MM.1S (cell line): ENCODE measurements at regions not wholly inside any gene's neighbourhood (a gene's known extent, or its start where the extent isn't known, plus 50 kb on each side); places are given as distances from the start of the nearest gene placed in this dataset.

Source experiments
- DNase-seq: peaks from one replicate; pipeline ENCODE4 v3.0.0-alpha.2; 2015
- H2AFZ ChIP-seq: fragments of 300-600 bp; sonication (generic); 2 replicates; pipeline ENCODE4 v1.6.0; 2016; ENCODE audit warnings: antibody characterized with exemption, low read length
- H3F3A ChIP-seq: fragments of 300-600 bp; sonication (generic); 2 replicates; pipeline ENCODE4 v1.6.1; 2016; ENCODE audit warnings: mild to moderate bottlenecking, antibody characterized with exemption, low read length, moderate library complexity, mixed read lengths; ENCODE audit not compliant: insufficient read depth
- H3K27ac ChIP-seq: fragments of 300-600 bp; sonication (generic); 2 replicates; pipeline ENCODE4 v1.5.1; 2016; ENCODE audit warnings: mild to moderate bottlenecking, low read length
- H3K27me3 ChIP-seq: fragments of 300-600 bp; sonication (generic); replicated peaks from 2 replicates; pipeline ENCODE4 v1.6.0; 2016; ENCODE audit warnings: low read length; ENCODE audit not compliant: insufficient read depth
- H3K36me3 ChIP-seq: fragments of 300-600 bp; sonication (generic); replicated peaks from 2 replicates; pipeline ENCODE4 v1.6.1; 2016; ENCODE audit warnings: mild to moderate bottlenecking, low read length, mixed read lengths; ENCODE audit not compliant: insufficient read depth
- H3K4me1 ChIP-seq: fragments of 300-600 bp; sonication (generic); 2 replicates; pipeline ENCODE4 v1.6.1; 2016; ENCODE audit warnings: low read length, mixed read lengths
- H3K4me2 ChIP-seq: fragments of 300-600 bp; sonication (generic); 2 replicates; pipeline ENCODE4 v1.6.0; 2016; ENCODE audit warnings: low read depth, low read length
- H3K4me3 ChIP-seq: fragments of 300-600 bp; sonication (generic); 2 replicates; pipeline ENCODE4 v1.5.1; 2016; ENCODE audit warnings: low read length, mixed read lengths
- H3K79me2 ChIP-seq: fragments of 300-600 bp; sonication (generic); 2 replicates; pipeline ENCODE4 v1.6.1; 2016; ENCODE audit warnings: mixed run types, low read length, mixed read lengths
- H3K9ac ChIP-seq: fragments of 300-600 bp; sonication (generic); 2 replicates; pipeline ENCODE4 v1.6.1; 2016; ENCODE audit warnings: low read length, mixed read lengths
- H3K9me2 ChIP-seq: fragments of 300-600 bp; sonication (generic); replicated peaks from 2 replicates; pipeline ENCODE4 v1.6.1; 2016; ENCODE audit warnings: mild to moderate bottlenecking, low read length, mixed read lengths; ENCODE audit not compliant: insufficient read depth
- H3K9me3 ChIP-seq: fragments of 300-600 bp; sonication (generic); replicated peaks from 2 replicates; pipeline ENCODE4 v1.6.1; 2016; ENCODE audit warnings: mild to moderate bottlenecking, low read length, mixed read lengths; ENCODE audit not compliant: insufficient read depth
- H4K20me1 ChIP-seq: fragments of 300-600 bp; sonication (generic); 2 replicates; pipeline ENCODE4 v1.6.1; 2016; ENCODE audit warnings: mild to moderate bottlenecking, low read length, moderate library complexity, mixed read lengths; ENCODE audit not compliant: insufficient read depth
- CTCF ChIP-seq: fragments of 300-600 bp; sonication (generic); IDR thresholded peaks from 2 replicates; pipeline ENCODE4 v1.5.1; 2016; ENCODE audit warnings: antibody characterized with exemption, low read length, mixed read lengths
- EZH2 ChIP-seq: fragments of 300-600 bp; sonication (generic); optimal IDR thresholded peaks from 2 replicates; pipeline ENCODE3; 2017; ENCODE audit warnings: low read depth, mild to moderate bottlenecking, antibody characterized with exemption, low read length, mixed read lengths
- EZH2phosphoT487 ChIP-seq: fragments of 300-600 bp; sonication (generic); IDR thresholded peaks from 2 replicates; pipeline ENCODE4 v1.6.1; 2018; ENCODE audit warnings: antibody characterized with exemption, low read length

- H3K4me2 ChIP-seq: no peak overlapping the region
- H3K79me2 ChIP-seq: no peaks in the 10 kb centered on the region
- no peaks in the 10 kb centered on the region for H3K9me2 ChIP-seq
- no peaks in the 10 kb centered on the region for H3K36me3 ChIP-seq
- H3K4me1 ChIP-seq: no peaks in the 10 kb centered on the region
- no peaks in the 10 kb centered on the region for H3F3A ChIP-seq
- no peaks in the 10 kb centered on the region for H3K27me3 ChIP-seq
- no peak overlapping the region for H3K27ac ChIP-seq
- H3K9ac ChIP-seq: no peak overlapping the region
- H3K9me3 ChIP-seq: no peaks in the 10 kb centered on the region
- DNase-seq: no peak
- H2AFZ ChIP-seq: no peak overlapping the region
- H3K4me3 ChIP-seq: no peak overlapping the region
- TF ChIP-seq EZH2phosphoT487 (no peak), EZH2 (no peak), CTCF (no peak)
- H4K20me1 ChIP-seq: no peaks in the 10 kb centered on the region
Observed at GRCh38 chr2:48157150-48157549, 157.3 kb upstream of the FOXN2 start.

- Histone ChIP-seq H3K36me3 (no peaks in the 10 kb centered on the region), H3K79me2 (no peaks in the 10 kb centered on the region), H3K4me1 (no peaks in the 10 kb centered on the region), H3K9me2 (no peaks in the 10 kb centered on the region), H3K27me3 (no peaks in the 10 kb centered on the region), H3K9ac (no peak overlapping the region), H4K20me1 (no peaks in the 10 kb centered on the region), H3K9me3 (no peaks in the 10 kb centered on the region), H3K27ac (no peak overlapping the region), H3K4me3 (no peak overlapping the region), H3F3A (no peaks in the 10 kb centered on the region), H2AFZ (no peak overlapping the region), H3K4me2 (no peak overlapping the region)
- DNase-seq: no peak
- no peak for TF ChIP-seq EZH2phosphoT487
- no peak for TF ChIP-seq CTCF
- no peak for TF ChIP-seq EZH2
Observed at GRCh38 chr2:48161628-48162027, 152.9 kb upstream of the FOXN2 start.

GRCh38 chr2:48162742-48163141 is 151.7 kb upstream of the FOXN2 start:
- no peak overlapping the region for H3K9ac ChIP-seq
- H3F3A ChIP-seq: no peaks in the 10 kb centered on the region
- H3K9me2 ChIP-seq: no peaks in the 10 kb centered on the region
- TF ChIP-seq CTCF (no peak), EZH2 (no peak), EZH2phosphoT487 (no peak)
- no peak overlapping the region for H3K4me3 ChIP-seq
- H4K20me1 ChIP-seq: no peaks in the 10 kb centered on the region
- no peak overlapping the region for H3K27ac ChIP-seq
- no peak overlapping the region for H2AFZ ChIP-seq
- no peak for DNase-seq
- H3K27me3 ChIP-seq: no peaks in the 10 kb centered on the region
- H3K36me3 ChIP-seq: no peaks in the 10 kb centered on the region
- no peaks in the 10 kb centered on the region for H3K9me3 ChIP-seq
- no peak overlapping the region for H3K4me2 ChIP-seq
- no peaks in the 10 kb centered on the region for H3K79me2 ChIP-seq
- H3K4me1 ChIP-seq: no peaks in the 10 kb centered on the region
